Lung (tissue), 11 donors: ENCODE measurements at regions not wholly inside any gene's neighbourhood (a gene's known extent, or its start where the extent isn't known, plus 50 kb on each side); places are given as distances from the start of the nearest gene placed in this dataset.
A peak's percentile ranks its signal among the peaks of the same experiment; 100 is the strongest.

Experiments used
- ATAC-seq: fragments of 200-7000 bp; cut with Tn5 transposase; one replicate; pipeline ENCODE4 v1.9.1; 2020; ENCODE audit warnings: moderate number of reproducible peaks; ENCODE audit not compliant: insufficient read depth, low FRiP score
- DNase-seq, 3 donors: peaks; one replicate each; pipeline ENCODE4 v3.0.0-alpha.2; 2013 to 2017
- H3K27ac ChIP-seq, 2 donors: one replicate each; pipeline ENCODE4 v1.5.1; 2013; ENCODE audit warnings: mild to moderate bottlenecking in 2 of 2, moderate library complexity in 2 of 2, control low read depth in 1 of 2, inconsistent platforms in 1 of 2, low read depth in 1 of 2, low read length in 1 of 2
- H3K27me3 ChIP-seq, 3 donors: one replicate each; pipeline ENCODE4 v1.5.1; 2013; ENCODE audit warnings: low read length in 2 of 3; ENCODE audit not compliant: control insufficient read depth in 3 of 3, insufficient read depth in 3 of 3
- H3K36me3 ChIP-seq, 4 donors: one replicate each; pipeline ENCODE4 v1.5.1; 2013; ENCODE audit warnings: low read length in 4 of 4, mild to moderate bottlenecking in 1 of 4, moderate library complexity in 1 of 4; ENCODE audit not compliant: control insufficient read depth in 4 of 4, insufficient read depth in 4 of 4
- H3K4me1 ChIP-seq, 5 donors: one replicate each; pipeline ENCODE4 v1.5.1; 2013; ENCODE audit warnings: low read length in 5 of 5, mild to moderate bottlenecking in 2 of 5, moderate library complexity in 1 of 5; ENCODE audit not compliant: control insufficient read depth in 5 of 5, insufficient read depth in 5 of 5
- H3K4me3 ChIP-seq: one replicate; pipeline ENCODE4 v1.5.1; 2013; ENCODE audit warnings: mild to moderate bottlenecking, control low read depth, moderate library complexity
- H3K9ac ChIP-seq, 2 donors: one replicate each; pipeline ENCODE4 v1.5.1; 2013; ENCODE audit warnings: low read length in 2 of 2, control low read depth in 1 of 2; ENCODE audit not compliant: insufficient read depth in 1 of 2
- H3K9me3 ChIP-seq, 4 donors: one replicate each; pipeline ENCODE4 v1.5.1; 2013; ENCODE audit warnings: low read length in 3 of 4, mild to moderate bottlenecking in 1 of 4, moderate library complexity in 1 of 4; ENCODE audit not compliant: control insufficient read depth in 4 of 4, insufficient read depth in 3 of 4
- WGBS, 2 donors: extraction: QIAGEN DNeasy Blood & Tissue Kit; methylation state at CpG; one replicate each; pipeline ENCODE4 v1.1.7; 2013; 5-methylcytosine and 5-hydroxymethylcytosine counted together
- TF ChIP-seq, protein P1 (sequence below): IDR thresholded peaks from 2 replicates; pipeline ENCODE4 v1.5.1; 2012; ENCODE audit warnings: mild to moderate bottlenecking; ENCODE audit errors: control extremely low read depth, extremely low read depth
- donor health status: control.
- donor health status: control.
- donor health status: Bipolar disorder and iron deficiency.
- donor health status: healthy.
- donor health status: DM: yes; HTN: yes; CAD: no.

DNA sequence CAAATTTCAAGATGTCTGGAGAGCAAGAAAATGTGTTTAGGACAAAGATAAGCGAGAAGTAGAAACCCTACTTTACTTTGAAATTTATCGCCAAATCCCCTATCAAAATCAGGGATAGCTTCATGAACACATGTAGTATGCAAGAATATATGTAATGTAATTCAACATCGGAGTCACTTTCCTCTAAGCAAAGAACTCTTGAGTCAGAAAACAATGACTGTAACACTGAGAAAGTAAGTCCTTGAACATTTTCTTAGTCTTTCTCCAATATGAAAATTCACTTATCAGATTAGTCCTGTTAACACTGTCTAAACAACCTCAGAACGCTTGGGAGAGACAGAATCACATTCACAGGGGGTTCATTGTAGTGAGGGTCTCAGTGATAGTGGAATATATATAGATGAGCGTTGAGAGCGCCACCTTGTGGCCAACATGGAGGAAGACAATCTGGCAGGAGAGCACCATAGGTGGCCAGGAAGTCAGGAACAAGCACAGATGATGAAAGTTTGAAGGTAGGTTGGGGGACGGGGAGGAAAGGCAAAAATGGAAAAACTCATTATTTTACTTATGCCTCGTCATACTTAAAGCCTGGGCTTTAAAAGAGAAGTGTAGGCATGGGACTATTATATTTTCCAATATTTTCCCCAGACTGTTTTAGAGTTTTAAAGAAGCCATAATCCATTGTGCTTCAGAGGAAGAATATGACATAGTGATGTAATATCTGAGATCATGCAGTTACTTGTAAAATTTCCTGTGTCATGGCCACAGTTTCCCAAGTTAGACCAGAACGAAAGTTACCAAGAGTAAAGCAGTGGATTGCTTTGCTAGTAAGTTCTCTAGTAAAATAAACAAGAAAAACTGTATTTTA lies 115.5 kb upstream of the GNAI1 start:
- ATAC-seq = peak; percentile 75
- H3K27me3 ChIP-seq = no peaks in the 10 kb centered on the region
- H3K9me3 ChIP-seq = no peaks in the 10 kb centered on the region
- H3K36me3 ChIP-seq = no peaks in the 10 kb centered on the region
- peak; percentile 61 to 82 (median 81) for DNase-seq
- H3K4me1 ChIP-seq = peaks cover 0 to 5% (median 0%) of the 10 kb centered on the region in 5 donors
- H3K27ac ChIP-seq = no peak overlapping the region
- no peak overlapping the region for H3K9ac ChIP-seq
- H3K4me3 ChIP-seq = no peak overlapping the region
- TF ChIP-seq, protein P1, sequence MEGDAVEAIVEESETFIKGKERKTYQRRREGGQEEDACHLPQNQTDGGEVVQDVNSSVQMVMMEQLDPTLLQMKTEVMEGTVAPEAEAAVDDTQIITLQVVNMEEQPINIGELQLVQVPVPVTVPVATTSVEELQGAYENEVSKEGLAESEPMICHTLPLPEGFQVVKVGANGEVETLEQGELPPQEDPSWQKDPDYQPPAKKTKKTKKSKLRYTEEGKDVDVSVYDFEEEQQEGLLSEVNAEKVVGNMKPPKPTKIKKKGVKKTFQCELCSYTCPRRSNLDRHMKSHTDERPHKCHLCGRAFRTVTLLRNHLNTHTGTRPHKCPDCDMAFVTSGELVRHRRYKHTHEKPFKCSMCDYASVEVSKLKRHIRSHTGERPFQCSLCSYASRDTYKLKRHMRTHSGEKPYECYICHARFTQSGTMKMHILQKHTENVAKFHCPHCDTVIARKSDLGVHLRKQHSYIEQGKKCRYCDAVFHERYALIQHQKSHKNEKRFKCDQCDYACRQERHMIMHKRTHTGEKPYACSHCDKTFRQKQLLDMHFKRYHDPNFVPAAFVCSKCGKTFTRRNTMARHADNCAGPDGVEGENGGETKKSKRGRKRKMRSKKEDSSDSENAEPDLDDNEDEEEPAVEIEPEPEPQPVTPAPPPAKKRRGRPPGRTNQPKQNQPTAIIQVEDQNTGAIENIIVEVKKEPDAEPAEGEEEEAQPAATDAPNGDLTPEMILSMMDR = peak; percentile 40
- 28 to 29% methylated on average over 9 of the region's 9 CpGs for WGBS, 2 donors

DNA sequence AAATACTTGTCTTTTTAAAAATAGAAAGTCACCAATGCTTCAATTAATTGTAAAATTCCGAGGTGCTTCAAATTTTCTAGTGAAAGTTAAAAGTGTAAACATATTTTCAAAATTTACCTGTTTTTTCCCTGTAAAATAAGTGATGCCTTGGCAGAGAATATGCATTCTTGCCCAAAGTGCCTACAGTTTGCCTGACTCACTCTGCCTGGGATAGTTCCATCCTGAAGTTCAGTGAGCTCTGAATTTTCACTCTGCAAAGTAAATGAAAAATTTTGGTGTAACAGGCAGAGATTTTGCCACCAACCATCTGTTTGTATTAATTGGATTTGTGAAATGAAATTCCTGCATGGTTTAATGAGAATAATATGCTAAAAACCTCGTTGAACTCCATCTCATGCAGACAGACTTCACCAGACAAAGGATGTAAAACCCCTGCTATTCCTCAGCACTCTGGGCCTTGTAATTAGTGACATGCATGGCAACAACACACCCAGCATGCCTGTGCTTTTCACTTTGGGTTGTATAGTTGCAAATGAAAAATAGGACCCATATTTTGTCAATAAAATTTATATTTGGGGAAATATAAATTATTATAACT lies 117.4 kb upstream of the GNAI1 start:
- H3K36me3 ChIP-seq = no peaks in the 10 kb centered on the region
- H3K9ac ChIP-seq = no peak overlapping the region
- H3K4me1 ChIP-seq = peaks cover 0 to 5% (median 0%) of the 10 kb centered on the region in 5 donors
- TF ChIP-seq, protein P1 = no peak
- no peak overlapping the region for H3K4me3 ChIP-seq
- ATAC-seq = no peak
- no peak overlapping the region for H3K27ac ChIP-seq
- DNase-seq = no peak
- peaks cover 0 to 2% (median 0%) of the 10 kb centered on the region in 4 donors for H3K9me3 ChIP-seq
- no peaks in the 10 kb centered on the region for H3K27me3 ChIP-seq
- WGBS, 2 donors = 75 to 88% methylated on average over 2 of the region's 2 CpGs

DNA sequence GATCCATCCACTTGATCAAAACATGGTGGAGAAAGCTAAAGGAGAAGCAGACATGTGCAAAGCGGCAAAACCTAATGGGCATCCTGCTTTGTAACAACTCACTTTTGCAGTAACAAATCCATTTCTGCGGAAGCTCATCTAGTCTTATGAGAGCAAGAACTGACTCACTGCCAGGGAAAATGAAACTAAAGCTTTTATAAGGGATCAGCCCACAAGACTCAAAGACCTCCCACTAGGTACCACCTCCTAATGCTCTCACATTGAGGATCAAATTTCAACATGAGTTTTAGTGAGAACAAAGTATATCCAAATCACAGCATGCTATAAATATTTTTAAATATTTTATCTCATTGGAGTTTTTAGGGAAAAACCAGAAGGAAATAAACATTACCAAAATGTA lies 120.1 kb upstream of the GNAI1 start:
- Histone ChIP-seq H3K4me3 (no peak overlapping the region), H3K36me3 (no peaks in the 10 kb centered on the region), H3K4me1 (peaks cover 0 to 5% (median 0%) of the 10 kb centered on the region in 5 donors), H3K27ac (no peak overlapping the region), H3K27me3 (no peaks in the 10 kb centered on the region), H3K9me3 (peaks cover 0 to 2% (median 0%) of the 10 kb centered on the region in 4 donors), H3K9ac (no peak overlapping the region)
- ATAC-seq = no peak
- WGBS, 2 donors = 92 to 99% methylated on average over 2 of the region's 2 CpGs
- TF ChIP-seq, protein P1 = no peak
- DNase-seq = peak in 2 of 3 donors; percentile 9 to 15
